Epithelial cell of proximal tubule (primary cell): ENCODE measurements at regions not wholly inside any gene's neighbourhood (a gene's known extent, or its start where the extent isn't known, plus 50 kb on each side); places are given as distances from the start of the nearest gene placed in this dataset.

Experiments used
- DNase-seq: peaks from one replicate; pipeline ENCODE4 v3.0.0-alpha.2; 2011; ENCODE audit warnings: low read depth
- H3K4me3 ChIP-seq: 2 replicates; pipeline ENCODE4 v1.5.1; 2011; ENCODE audit warnings: low read depth, mild to moderate bottlenecking, low read length
- CTCF ChIP-seq: conservative IDR thresholded peaks from 2 replicates; pipeline ENCODE4 v1.5.1; 2012; ENCODE audit warnings: low read depth, mild to moderate bottlenecking, low read length

- no peak for DNase-seq
- no peak overlapping the region for H3K4me3 ChIP-seq
- no peak for TF ChIP-seq CTCF
Measured at GRCh38 chr3:17798000-17798399, 55.6 kb upstream of the TBC1D5 start.

- TF ChIP-seq CTCF = no peak
- DNase-seq = no peak
- H3K4me3 ChIP-seq = no peak overlapping the region
Measured at GRCh38 chr3:17795711-17796110, 53.3 kb upstream of the TBC1D5 start.

- no peak overlapping the region for H3K4me3 ChIP-seq
- no peak for DNase-seq
- TF ChIP-seq CTCF = no peak
Measured at GRCh38 chr3:17795280-17795679, 52.8 kb upstream of the TBC1D5 start.

GRCh38 chr3:17793542-17794195 is 51.2 kb upstream of the TBC1D5 start:
- no peak for TF ChIP-seq CTCF
- H3K4me3 ChIP-seq = no peak overlapping the region

More at GRCh38 chr3:17793542-17794195, 51.2 kb upstream of the TBC1D5 start:
- no peak for DNase-seq
